T-helper 2 cell treated with Interferon-gamma antibody and Interleukin-4, amounts not matched to agents 5 μg/mL and 100 μg/mL, for 36 hours (primary cell): ENCODE measurements at regions not wholly inside any gene's neighbourhood (a gene's known extent, or its start where the extent isn't known, plus 50 kb on each side); places are given as distances from the start of the nearest gene placed in this dataset.
"Not testable (repeated sequence)": the region's sequence is repeated elsewhere in the genome, so short reads cannot be mapped to it uniquely, and the experiment has no call there.

Experiments
- DNase-seq: peaks from one replicate; pipeline ENCODE4 v3.0.0; 2021; ENCODE audit warnings: low spot score
- H3K27ac Mint-ChIP-seq: one replicate; pipeline ENCODE4 v1.8.0; 2021; ENCODE audit warnings: mild to moderate bottlenecking, mixed read lengths
- H3K27me3 Mint-ChIP-seq: one replicate; pipeline ENCODE4 v1.8.0; 2021; ENCODE audit warnings: low read depth, mixed read lengths
- H3K36me3 Mint-ChIP-seq: one replicate; pipeline ENCODE4 v1.8.0; 2021; ENCODE audit warnings: low read depth, mixed read lengths
- H3K4me1 Mint-ChIP-seq: one replicate; pipeline ENCODE4 v1.8.0; 2021; ENCODE audit warnings: low read depth, mixed read lengths
- H3K4me3 Mint-ChIP-seq: one replicate; pipeline ENCODE4 v1.8.0; 2022; ENCODE audit warnings: mild to moderate bottlenecking, moderate library complexity, mixed read lengths
- H3K9me3 Mint-ChIP-seq: one replicate; pipeline ENCODE4 v1.8.0; 2021; ENCODE audit warnings: mixed read lengths

DNA sequence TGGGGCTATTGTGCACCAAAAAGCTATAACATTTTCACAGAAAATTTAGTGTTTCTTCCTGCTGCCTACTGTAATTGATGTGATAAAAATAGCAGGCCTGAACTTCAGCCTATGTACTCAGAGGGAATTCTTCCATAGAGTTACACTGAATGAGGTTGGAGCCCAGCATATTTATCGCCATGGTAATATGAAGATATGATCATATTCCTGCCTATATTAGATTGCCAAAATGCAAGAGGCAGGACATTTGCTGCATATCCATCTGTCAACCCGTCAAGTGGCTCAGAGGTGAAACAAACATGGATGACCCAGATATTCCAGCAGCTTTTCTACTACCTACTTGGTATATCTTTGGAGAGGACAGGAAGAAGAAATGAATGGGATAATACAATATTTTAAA is 1150.6 kb downstream of the TBL1XR1 start:
- Mint-ChIP-seq H3K27ac (no peak overlapping the region), H3K27me3 (no peaks in the 10 kb centered on the region), H3K9me3 (peaks cover 14% of the 10 kb centered on the region), H3K36me3 (no peaks in the 10 kb centered on the region), H3K4me3 (no peak overlapping the region), H3K4me1 (no peaks in the 10 kb centered on the region)
- no peak for DNase-seq

DNA sequence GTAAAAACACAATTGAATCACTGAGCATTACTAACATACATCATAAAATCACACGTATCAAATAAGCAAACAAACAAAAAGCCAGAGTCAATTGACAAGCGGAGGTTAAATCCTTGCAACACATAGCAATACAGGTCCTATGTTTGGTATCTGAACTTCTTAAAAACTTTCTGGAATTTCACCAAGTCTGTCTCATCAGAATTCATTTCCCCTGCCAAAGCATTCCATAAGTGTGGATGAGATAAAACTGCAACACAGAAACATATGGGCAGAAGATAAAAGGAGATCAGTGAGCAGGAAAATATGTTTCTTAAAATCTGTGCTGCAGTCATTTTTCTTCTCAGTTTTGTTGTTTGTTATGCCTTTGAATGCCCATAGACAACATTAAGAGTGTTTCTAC is 1155.5 kb downstream of the TBL1XR1 start:
- Mint-ChIP-seq H3K36me3 (no peaks in the 10 kb centered on the region), H3K9me3 (peaks cover 12% of the 10 kb centered on the region), H3K27ac (no peak overlapping the region), H3K4me1 (no peaks in the 10 kb centered on the region), H3K4me3 (no peak overlapping the region), H3K27me3 (no peaks in the 10 kb centered on the region)
- no peak for DNase-seq

DNA sequence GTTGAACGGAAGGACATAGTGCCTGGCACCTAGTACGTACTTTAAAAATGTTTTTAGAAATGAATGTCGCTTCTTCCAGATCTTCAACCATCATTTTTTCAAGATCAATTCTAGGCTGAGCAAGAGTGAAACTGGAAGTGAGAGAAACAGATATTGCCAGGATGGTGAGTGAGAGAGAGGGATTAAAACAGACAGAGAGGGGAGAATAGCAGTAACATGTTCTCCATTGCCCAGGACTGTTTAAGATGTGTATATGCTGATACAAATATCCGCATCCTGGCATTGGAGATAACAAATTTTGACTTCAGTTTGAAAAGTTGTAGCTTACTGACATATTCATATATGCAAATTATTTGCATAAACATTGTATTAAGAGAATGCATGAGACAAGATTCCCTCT is 1156.1 kb downstream of the TBL1XR1 start:
- Mint-ChIP-seq H3K4me1 (no peaks in the 10 kb centered on the region), H3K9me3 (peaks cover 8% of the 10 kb centered on the region), H3K4me3 (no peak overlapping the region), H3K27ac (no peak overlapping the region), H3K36me3 (no peaks in the 10 kb centered on the region), H3K27me3 (no peaks in the 10 kb centered on the region)
- no peak for DNase-seq

DNA sequence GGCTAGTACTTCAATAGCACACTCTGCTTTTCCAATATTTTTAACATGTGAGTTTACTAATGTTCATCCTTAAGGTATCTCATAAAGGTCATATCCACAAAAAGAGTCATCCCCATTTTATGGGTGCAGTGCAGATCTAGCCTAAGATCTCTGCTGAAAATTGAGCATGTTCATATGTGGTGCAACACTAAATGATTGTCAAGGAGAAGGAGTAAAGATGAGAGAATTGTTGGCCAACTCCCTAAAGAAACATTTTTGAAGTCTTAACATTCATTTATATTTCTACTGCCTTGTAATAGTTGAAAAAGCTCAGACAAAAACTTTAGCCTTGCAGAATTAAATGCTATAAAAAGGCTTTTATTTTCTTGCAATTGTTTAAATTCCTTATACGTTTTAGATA is 1159.6 kb downstream of the TBL1XR1 start:
- no peaks in the 10 kb centered on the region for H3K4me1 Mint-ChIP-seq
- no peak overlapping the region for H3K4me3 Mint-ChIP-seq
- no peaks in the 10 kb centered on the region for H3K27me3 Mint-ChIP-seq
- H3K27ac Mint-ChIP-seq, result no peak overlapping the region
- DNase-seq, result no peak
- no peaks in the 10 kb centered on the region for H3K36me3 Mint-ChIP-seq
- peaks cover 16% of the 10 kb centered on the region for H3K9me3 Mint-ChIP-seq

DNA sequence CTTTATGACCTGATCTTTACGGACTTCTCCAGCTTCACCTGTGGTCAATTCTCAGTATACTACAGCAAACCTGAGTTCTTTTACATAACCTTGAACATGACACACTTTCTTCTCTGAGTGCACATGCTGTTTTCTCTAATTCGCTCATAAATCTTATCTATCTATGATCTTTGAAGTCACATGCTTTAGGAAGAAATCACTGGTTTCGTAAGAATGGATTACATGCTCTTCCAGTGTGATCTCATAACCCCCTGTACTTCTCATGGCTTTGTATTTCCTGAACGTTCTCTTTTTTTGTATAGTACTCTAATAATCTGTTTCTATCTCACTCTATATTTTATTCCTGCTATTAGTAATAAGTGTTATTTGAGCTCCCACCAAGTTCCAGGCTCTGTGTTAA is 1165.2 kb downstream of the TBL1XR1 start:
- DNase-seq, result no peak
- Mint-ChIP-seq H3K9me3 (peaks cover 21% of the 10 kb centered on the region), H3K4me3 (no peak overlapping the region), H3K27me3 (no peaks in the 10 kb centered on the region), H3K4me1 (no peaks in the 10 kb centered on the region), H3K36me3 (no peaks in the 10 kb centered on the region), H3K27ac (no peak overlapping the region)

DNA sequence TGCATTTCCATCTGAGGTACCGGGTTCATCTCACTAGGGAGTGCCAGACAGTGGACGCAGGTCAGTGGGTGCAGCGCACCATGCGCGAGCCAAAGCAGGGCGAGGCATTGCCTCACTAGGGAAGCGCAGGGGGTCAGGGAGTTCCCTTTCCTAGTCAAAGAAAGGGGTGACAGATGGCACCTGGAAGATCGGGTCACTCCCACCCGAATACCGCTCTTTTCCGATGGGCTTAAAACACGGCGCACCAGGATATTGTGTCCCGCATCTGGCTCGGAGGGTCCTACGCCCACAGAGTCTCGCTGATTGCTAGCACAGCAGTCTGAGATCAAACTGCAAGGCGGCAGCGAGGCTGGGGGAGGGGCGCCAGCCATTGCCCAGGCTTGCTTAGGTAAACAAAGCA is 1157.1 kb downstream of the NAALADL2 start:
- H3K4me3 Mint-ChIP-seq, H3K27me3 Mint-ChIP-seq, DNase-seq, H3K4me1 Mint-ChIP-seq, H3K27ac Mint-ChIP-seq, H3K36me3 Mint-ChIP-seq: not testable (repeated sequence)
- peaks cover 11% of the 10 kb centered on the region for H3K9me3 Mint-ChIP-seq

DNA sequence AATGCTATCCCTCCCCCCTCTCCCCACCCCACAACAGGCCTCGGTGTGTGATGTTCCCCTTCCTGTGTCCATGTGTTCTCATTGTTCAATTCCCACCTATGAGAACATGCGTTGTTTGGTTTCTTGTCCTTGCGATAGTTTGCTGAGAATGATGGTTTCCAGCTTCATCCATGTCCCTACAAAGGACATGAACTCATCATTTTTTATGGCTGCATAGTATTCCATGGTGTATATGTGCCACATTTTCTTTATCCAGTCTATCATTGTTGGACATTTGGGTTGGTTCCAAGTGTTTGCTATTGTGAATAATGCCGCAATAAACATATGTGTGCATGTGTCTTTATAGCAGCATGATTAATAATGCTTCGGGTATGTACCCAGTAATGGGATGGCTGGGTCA is 1156.1 kb downstream of the NAALADL2 start:
- not testable (repeated sequence) for H3K27ac Mint-ChIP-seq, H3K4me3 Mint-ChIP-seq, H3K27me3 Mint-ChIP-seq, H3K4me1 Mint-ChIP-seq, H3K36me3 Mint-ChIP-seq, DNase-seq
- H3K9me3 Mint-ChIP-seq, result peaks cover 15% of the 10 kb centered on the region

DNA sequence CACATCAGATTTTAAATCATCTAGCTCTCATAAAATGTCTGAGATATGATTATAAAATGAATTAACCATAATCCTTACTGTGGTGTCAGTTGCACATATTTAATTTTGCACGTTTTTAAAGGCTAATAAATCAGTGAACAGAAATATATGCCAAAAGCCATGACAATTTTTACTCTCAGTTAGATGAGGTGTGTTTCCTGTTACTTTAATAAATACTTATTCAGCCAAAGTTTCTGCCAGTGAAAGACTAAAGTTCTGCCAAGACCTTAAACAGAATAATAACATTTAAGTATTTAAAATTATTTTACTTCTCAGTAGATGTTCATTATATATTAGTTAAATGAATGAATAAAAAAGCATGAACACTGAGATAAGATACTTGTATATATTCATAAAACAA is 1150.1 kb downstream of the NAALADL2 start:
- Mint-ChIP-seq H3K27me3 (no peaks in the 10 kb centered on the region), H3K27ac (no peak overlapping the region), H3K36me3 (no peaks in the 10 kb centered on the region), H3K4me3 (no peak overlapping the region), H3K9me3 (peaks cover 4% of the 10 kb centered on the region), H3K4me1 (no peaks in the 10 kb centered on the region)
- no peak for DNase-seq

DNA sequence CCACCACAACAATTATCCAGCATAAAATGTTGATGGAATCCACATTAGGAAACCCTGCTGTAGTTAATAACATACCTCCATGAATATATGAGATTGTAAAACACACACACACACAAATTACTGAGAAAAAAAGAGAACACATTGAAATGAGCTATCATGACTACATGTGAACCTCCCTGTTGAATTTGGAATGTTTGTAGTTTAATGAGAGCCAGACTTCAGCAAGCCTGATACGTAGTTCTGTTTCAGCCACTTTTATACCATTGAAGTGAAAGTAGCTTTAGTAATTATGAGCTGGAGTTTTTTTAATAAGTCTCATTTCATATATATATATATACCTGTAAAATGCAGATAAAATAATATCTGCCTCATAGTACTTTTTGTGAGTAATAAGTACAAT is 1146.4 kb downstream of the NAALADL2 start:
- no peaks in the 10 kb centered on the region for H3K36me3 Mint-ChIP-seq
- DNase-seq, result no peak
- no peak overlapping the region for H3K4me3 Mint-ChIP-seq
- H3K27ac Mint-ChIP-seq, result no peak overlapping the region
- no peaks in the 10 kb centered on the region for H3K27me3 Mint-ChIP-seq
- H3K4me1 Mint-ChIP-seq, result no peaks in the 10 kb centered on the region
- peaks cover 8% of the 10 kb centered on the region for H3K9me3 Mint-ChIP-seq

DNA sequence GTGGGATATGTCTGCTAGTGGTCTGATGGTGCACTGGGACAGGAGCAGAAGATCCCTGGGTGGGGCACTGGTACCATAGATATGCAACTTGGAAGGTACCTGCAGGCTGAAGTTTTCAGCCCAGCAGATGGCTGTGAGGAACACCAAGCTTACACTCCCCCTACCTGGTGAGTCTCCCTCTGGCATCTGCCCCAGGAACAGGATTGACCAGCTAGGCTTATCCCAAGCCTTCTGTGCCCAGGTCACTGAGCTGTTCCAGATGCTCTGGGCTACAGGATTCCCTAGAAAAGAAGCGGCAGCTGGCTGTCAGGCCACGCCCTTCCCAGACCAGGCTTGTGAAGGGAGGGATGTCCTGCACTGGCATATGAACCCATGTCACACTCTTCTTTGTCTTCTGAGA is 1130.0 kb downstream of the NAALADL2 start:
- no peaks in the 10 kb centered on the region for H3K4me1 Mint-ChIP-seq
- no peaks in the 10 kb centered on the region for H3K36me3 Mint-ChIP-seq
- DNase-seq, result no peak
- H3K27me3 Mint-ChIP-seq, result no peaks in the 10 kb centered on the region
- no peak overlapping the region for H3K27ac Mint-ChIP-seq
- no peak overlapping the region for H3K4me3 Mint-ChIP-seq
- H3K9me3 Mint-ChIP-seq, result peaks cover 24% of the 10 kb centered on the region

DNA sequence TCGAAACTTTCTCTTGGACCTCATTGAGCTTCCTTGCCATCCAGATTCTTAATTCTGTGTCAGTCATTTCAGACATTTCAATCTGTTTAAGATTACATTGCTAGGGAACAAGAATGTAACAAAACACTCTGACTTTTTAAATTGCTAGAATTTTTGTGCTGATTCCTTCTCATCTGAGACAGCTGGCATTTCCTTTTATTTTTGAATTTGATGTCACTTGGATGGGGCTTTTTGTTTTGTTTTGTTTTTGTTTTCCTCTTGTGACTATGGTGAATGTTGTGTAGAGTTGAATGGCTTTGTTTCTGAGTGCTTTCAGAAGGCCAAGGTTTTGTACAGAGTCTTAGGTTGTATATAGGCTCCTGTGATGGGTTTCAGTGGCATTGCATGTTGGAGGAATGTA is 1129.3 kb downstream of the NAALADL2 start:
- Mint-ChIP-seq H3K36me3 (no peaks in the 10 kb centered on the region), H3K27me3 (no peaks in the 10 kb centered on the region), H3K27ac (no peak overlapping the region), H3K4me3 (no peak overlapping the region), H3K9me3 (peaks cover 28% of the 10 kb centered on the region), H3K4me1 (no peaks in the 10 kb centered on the region)
- no peak for DNase-seq

DNA sequence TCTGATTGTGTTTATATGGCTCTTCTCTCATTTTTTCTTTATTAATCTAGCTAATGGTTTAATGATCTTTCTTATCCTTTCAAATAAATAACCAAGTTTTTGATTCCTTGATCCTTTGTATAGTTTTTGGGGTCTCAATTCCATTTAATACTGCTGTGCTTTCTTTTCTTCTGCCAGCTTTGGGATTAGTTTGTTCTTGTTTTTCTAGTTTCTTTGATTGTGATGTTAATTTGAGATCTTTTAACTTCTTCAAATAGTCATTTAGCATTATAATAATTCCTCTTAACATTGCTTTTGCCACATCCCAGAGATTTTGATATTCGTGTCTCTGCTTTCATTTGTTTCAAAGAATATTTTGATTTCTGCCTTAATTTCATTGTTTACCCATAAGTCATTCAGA is 1126.6 kb downstream of the NAALADL2 start:
- H3K4me3 Mint-ChIP-seq, result no peak overlapping the region
- H3K4me1 Mint-ChIP-seq, result no peaks in the 10 kb centered on the region
- peaks cover 32% of the 10 kb centered on the region for H3K9me3 Mint-ChIP-seq
- DNase-seq, result no peak
- no peaks in the 10 kb centered on the region for H3K36me3 Mint-ChIP-seq
- H3K27ac Mint-ChIP-seq, result no peak overlapping the region
- no peaks in the 10 kb centered on the region for H3K27me3 Mint-ChIP-seq

DNA sequence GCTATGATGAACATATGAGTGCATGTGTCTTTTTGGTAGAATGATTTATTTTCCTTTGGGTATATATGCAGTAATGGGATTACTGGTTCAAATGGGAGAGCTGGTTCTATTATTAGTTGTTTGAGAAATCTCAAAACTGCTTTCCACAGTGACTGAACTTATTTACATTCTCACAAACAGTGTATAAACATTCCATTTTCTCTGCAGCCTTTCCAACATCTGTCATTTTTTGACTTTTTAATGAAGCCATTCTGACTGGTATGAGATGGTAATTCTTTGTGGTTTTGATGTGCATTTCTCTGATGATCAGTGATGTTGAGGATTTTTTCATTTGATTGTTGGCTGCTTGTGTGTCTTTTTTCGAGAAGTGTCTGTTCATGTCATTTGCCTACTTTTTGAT is 1124.2 kb downstream of the NAALADL2 start:
- H3K27ac Mint-ChIP-seq, result no peak overlapping the region
- H3K9me3 Mint-ChIP-seq, result peaks cover 41% of the 10 kb centered on the region
- no peak overlapping the region for H3K4me3 Mint-ChIP-seq
- no peaks in the 10 kb centered on the region for H3K4me1 Mint-ChIP-seq
- H3K27me3 Mint-ChIP-seq, result no peaks in the 10 kb centered on the region
- H3K36me3 Mint-ChIP-seq, result no peaks in the 10 kb centered on the region
- DNase-seq, result no peak

DNA sequence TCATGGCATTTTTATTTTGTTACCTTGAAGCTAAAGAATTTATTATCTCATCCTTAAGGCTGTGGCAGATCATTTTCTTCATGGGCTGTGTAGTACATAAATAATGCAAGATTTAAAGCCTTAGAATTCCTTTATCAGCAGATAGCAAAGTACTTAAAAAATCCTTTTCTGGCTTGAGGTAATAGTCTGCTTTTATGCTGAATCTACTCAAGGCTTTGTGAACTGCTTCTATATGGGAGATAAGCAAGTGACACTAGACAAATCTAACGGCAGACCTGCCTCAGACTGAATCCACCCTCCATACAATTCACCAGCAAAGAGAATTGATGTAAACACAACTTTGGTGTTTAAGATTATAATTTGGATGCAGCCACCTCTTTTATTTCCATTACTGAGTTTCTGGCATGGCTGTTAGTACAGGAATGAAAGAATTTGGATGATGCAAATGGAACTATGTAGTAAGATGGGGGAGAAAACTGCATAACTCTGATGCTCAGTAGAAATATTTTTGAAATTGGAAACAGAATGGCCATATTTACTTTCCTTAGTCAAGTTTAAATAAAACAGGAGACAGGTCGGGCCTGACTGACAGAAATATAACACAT is 1121.5 kb downstream of the NAALADL2 start:
- Mint-ChIP-seq H3K36me3 (no peaks in the 10 kb centered on the region), H3K9me3 (peaks cover 37% of the 10 kb centered on the region), H3K4me3 (no peak overlapping the region), H3K27ac (no peak overlapping the region), H3K4me1 (no peaks in the 10 kb centered on the region), H3K27me3 (no peaks in the 10 kb centered on the region)
- DNase-seq, result no peak

DNA sequence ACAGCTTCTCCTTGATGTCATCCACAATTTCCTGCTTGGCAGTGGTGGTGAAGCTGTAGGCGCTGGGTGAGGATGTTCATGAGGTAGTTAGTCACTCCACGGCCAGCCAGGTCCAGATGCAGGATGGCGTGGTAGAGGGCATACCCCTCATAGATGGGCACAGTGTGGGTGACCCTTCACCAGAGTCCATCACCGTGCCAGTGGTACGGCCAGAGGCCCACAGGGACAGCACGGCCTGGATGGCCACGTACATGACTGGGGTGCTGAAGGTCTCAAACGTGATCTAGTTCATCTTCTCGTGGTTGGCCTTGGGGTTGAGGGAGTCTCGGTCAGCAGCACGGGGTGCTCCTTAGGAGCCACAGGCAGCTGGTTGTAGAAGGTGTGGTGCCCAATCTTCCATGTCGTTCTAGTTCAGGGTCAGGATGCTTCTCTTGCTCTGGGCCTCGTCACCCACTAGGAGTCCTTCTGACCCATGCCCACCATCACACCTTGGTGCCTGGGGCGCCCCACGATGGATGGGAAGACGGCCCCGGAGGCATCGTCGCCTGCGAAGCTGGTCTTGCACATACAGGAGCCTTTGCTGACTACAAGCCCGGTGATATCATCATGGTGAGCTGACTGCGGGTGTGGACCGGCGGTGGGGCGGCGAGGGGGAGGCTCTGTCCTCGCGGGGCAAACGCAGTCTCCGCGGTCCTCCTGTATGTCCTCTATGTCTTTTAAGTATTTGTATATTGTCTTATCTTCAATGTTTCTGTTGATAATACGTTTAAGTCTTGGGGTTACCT is 1119.0 kb downstream of the NAALADL2 start:
- Mint-ChIP-seq H3K27me3 (no peaks in the 10 kb centered on the region), H3K27ac (no peak overlapping the region), H3K9me3 (peaks cover 26% of the 10 kb centered on the region), H3K4me3 (no peak overlapping the region), H3K36me3 (no peaks in the 10 kb centered on the region), H3K4me1 (no peaks in the 10 kb centered on the region)
- DNase-seq, result no peak
